HG03378 (cell line): ENCODE measurements at regions not wholly inside any gene's neighbourhood (a gene's known extent, or its start where the extent isn't known, plus 50 kb on each side); places are given as distances from the start of the nearest gene placed in this dataset.

Source experiments
- ATAC-seq: cut with Tn5 transposase; IDR thresholded peaks from one replicate; pipeline ENCODE4 v1.9.1; 2021; ENCODE audit warnings: mild to moderate bottlenecking, moderate library complexity; ENCODE audit not compliant: unreplicated experiment

- no peak for ATAC-seq
These were observed 93.6 kb downstream of the PRLHR start for GRCh38 chr10:118501637-118502440.

GRCh38 chr10:118501171-118501570 lies 94.3 kb downstream of the PRLHR start:
- no peak for ATAC-seq

- ATAC-seq = no peak
These were observed 94.9 kb downstream of the PRLHR start for GRCh38 chr10:118500477-118501104.

DNA sequence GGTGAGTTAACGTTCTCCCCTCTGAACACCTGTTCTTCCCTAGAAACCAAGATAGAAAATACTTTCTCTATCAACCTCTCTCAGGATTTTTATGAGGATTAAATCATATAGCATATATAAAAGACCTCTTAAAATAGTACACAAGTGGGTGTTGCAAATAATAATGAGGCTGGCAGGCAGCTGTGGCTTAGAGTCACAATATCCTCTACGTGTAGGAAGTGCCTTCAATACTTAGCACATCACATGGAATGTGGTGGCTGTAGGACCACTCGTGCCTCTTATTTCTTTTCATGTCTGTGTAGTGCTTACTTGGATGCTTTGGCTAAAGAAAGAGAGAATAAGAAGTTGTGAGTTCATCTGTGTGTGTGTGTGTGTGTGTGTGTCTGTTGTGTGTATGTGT lies 96.3 kb downstream of the PRLHR start:
- ATAC-seq = no peak

DNA sequence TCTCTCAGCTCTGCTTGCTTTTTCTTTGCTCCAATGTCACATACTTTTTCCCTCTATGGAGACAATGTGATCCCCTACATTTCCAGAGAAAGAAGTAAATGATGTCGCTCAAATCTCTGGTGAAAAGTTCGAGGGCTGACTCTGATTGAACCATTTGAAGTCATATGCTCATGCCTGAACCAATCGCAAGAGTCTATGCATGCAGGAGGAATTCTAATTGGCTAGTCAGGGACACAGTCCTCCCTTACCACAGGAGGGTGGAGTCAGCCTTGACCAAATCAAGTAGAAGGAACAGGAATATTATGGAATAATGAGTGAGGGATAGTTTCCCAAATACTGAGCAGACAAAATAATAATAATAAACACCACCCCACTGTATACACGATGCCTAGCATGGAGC lies 96.8 kb downstream of the PRLHR start:
- ATAC-seq = no peak

- ATAC-seq = no peak
These were observed 98.2 kb downstream of the PRLHR start for GRCh38 chr10:118497227-118497626.

- ATAC-seq = no peak
These were observed 98.9 kb downstream of the PRLHR start for GRCh38 chr10:118496525-118496924.

GRCh38 chr10:118495499-118495898 lies 99.9 kb downstream of the PRLHR start:
- no peak for ATAC-seq

DNA sequence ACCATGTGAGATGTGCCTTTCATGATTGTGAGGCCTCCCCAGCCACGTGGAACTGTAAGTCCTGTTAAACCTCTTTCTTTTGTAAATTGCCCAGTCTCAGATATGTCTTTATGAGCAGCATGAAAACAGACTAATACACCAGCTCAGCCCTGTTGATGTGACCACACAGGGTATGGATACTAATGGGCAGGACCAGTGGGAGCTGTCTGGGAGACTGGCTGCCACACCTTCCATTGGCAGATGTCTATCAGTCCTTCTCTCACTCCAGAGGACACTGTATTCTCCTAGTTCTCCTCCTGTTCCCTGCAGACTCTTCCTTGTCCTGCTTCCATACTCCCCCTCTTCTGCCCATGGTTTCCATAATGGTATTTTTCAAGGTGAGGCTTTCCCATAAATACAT lies 104.4 kb downstream of the PRLHR start:
- ATAC-seq = no peak

GRCh38 chr10:118488710-118489497 lies 106.5 kb downstream of the PRLHR start:
- no peak for ATAC-seq

GRCh38 chr10:118485641-118486040 lies 109.8 kb downstream of the PRLHR start:
- ATAC-seq = no peak

DNA sequence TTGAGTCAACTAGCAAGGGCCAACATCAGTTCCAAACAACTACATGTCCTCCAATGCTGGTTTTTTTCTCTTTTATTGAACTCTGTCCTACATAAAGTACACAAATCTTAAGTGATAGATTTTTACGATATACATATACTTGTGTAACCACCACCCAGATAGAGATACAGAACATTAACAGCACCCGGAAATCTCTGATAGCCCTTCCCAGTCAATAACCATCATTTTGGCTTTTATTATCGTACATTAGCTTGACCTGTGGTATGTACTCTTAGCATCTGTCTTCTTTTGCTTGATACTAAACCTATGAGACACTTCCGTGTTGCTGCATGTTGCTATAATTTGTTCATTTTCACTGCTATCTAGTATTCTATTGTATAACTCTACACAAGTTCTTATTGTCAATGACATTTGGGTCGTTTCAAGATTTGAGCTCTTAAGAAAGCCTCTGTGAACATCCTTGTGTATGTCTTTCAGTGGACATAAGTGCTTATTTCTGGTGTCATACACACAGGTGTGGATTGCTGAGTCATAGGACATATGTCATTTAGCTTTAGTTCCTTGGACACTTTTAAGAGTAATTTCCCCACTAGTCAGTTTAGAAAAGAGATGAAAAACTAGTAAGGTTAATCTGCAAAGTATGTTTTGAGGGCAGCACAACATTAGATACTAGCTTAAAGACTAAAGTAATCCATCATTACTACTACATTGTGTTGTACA lies 111.1 kb downstream of the PRLHR start:
- ATAC-seq = no peak

DNA sequence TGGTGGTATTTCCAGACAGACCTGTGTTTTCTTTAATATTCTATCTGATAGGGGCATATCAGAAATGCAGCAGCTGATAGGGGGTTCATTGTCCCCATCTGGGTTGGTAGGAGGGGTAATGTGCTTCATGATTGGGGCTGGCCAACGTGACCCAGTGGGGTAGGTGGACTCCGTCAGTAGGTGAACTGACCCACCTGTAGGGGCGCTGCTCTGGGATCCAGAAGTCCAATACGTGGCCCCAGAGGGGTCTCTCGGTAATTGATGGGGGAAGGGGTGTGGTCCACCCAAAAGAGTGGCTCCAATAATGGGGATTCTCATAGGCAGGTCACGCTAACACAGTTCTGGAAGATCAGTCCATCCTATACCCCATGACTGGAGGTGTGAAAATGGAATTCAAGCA lies 112.0 kb downstream of the PRLHR start:
- ATAC-seq = no peak

DNA sequence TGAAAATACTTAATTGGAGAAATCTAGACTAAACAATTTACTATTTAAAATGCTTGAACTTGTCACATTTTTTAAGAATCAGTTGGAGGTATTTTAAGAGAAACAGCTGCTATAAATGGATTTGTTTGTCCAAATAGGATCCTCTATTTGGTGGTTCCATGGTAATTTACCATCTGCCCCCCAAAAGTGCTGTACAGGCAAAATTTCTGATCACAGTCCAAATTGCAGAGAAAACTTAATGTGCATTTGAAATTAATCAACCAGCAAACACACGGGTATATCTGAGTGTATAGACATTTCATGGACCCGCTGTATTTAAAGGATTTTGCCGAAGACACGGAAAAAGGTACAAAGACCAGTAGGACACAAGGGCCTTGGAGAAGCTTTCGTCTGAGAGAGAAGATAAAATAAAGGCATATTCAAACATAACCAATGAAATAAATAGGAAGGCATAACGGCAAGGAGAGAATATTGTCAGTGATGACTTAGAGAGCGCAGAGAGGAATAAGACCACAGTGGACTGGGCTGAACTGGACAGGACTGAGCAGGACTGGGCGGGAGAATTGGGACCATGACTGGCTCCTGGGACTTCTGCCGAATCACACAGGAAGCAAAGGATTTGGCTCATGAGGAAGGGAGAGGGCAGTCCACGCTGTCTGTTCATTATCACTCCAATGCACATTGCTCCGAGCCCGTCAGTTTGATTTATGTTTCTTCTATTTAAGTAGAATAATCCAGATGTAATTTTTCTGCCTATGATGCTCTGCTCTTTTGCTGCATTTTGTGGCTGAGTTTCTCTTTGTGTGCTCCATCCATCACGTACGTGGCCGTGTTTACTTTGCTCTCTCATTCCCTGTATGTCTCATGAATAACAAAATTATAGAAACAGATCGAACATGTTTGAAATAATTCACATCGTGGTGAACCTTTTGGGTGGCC lies 112.8 kb downstream of the PRLHR start:
- ATAC-seq = no peak

GRCh38 chr10:118481871-118482270 lies 113.6 kb downstream of the PRLHR start:
- ATAC-seq = no peak

DNA sequence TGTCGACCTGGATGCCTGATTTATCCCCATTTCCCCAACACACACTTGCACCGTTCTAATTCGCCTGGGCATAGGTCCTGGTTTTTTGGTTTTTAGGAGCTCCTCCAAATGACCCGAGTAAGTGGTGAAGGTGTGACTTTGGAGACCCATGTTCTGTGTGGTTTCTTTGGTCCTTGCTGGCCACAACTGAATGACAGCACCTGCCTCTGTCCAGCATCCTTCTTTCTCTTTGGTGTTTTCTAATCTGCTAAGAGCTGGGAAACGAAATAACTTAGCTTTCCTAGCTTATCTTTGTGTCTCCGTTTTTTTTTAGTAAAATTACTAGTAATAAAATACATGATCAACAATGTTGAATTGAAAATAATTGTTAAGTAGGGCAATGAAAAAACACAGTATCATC lies 120.2 kb downstream of the PRLHR start:
- ATAC-seq = no peak

GRCh38 chr10:118474111-118474510 lies 121.3 kb downstream of the PRLHR start:
- ATAC-seq = no peak

DNA sequence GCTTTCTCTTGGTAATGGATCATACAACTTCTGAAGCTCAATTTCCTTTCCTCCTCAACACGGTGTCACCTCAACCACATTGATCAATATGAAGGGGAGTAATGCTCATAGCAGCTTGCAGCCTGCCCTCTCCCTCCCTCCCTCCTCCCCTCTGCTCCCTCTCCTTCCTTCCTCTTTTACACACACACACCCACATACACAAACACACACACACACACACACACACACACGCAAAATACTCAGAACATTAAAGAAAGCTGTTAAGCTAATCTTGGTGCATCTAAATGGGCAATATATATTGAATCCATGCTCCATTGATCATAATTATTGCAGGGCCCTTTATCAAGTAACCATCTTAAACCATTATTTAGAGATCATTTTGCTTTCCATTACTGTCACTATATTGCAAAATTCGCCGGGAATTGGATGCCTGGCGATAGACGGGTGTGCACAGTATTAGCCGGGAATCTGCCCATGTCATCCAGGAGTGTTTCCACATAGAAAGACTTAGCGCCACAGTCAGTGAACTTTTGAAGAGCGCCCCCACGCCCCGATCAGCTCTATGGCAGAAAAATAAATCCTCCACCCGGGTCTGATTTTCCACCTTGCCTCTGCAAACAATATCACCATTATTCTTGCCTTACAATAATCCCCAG lies 122.0 kb downstream of the PRLHR start:
- no peak for ATAC-seq
